Muscle of leg (tissue), 3 donors: ENCODE measurements at regions not wholly inside any gene's neighbourhood (a gene's known extent, or its start where the extent isn't known, plus 50 kb on each side); places are given as distances from the start of the nearest gene placed in this dataset.

ENCODE experiments used
- DNase-seq: peaks from one replicate; pipeline ENCODE4 v3.0.0; 2013
- H3K27ac ChIP-seq: one replicate; pipeline ENCODE4 v1.5.1; 2013; ENCODE audit warnings: mild to moderate bottlenecking, low read length, control low read depth
- H3K27me3 ChIP-seq: one replicate; pipeline ENCODE4 v1.6.1; 2013; ENCODE audit warnings: low read length; ENCODE audit not compliant: control insufficient read depth, insufficient read depth
- H3K36me3 ChIP-seq: one replicate; pipeline ENCODE4 v1.6.1; 2013; ENCODE audit warnings: low read length; ENCODE audit not compliant: control insufficient read depth, insufficient read depth
- H3K4me1 ChIP-seq: one replicate; pipeline ENCODE4 v1.6.1; 2013; ENCODE audit warnings: low read length; ENCODE audit not compliant: control insufficient read depth, insufficient read depth
- H3K4me3 ChIP-seq: one replicate; pipeline ENCODE4 v1.5.1; 2013; ENCODE audit warnings: low read length, control low read depth
- H3K9me3 ChIP-seq: replicated peaks from 2 replicates; pipeline ENCODE4 v1.6.1; 2013; ENCODE audit warnings: low read depth, low read length; ENCODE audit not compliant: control insufficient read depth
- WGBS: methylation state at CpG from one replicate; pipeline ENCODE4 v1.1.5; 2013; ENCODE audit warnings: missing lambda C conversion rate; ENCODE audit not compliant: insufficient coverage; 5-methylcytosine and 5-hydroxymethylcytosine counted together

- H3K9me3 ChIP-seq = no peaks in the 10 kb centered on the region
- H3K4me3 ChIP-seq = no peak overlapping the region
- H3K27me3 ChIP-seq = no peaks in the 10 kb centered on the region
- H3K27ac ChIP-seq = no peak overlapping the region
- H3K36me3 ChIP-seq = no peaks in the 10 kb centered on the region
- H3K4me1 ChIP-seq = no peaks in the 10 kb centered on the region
- DNase-seq = no peak
- no CpG with 5 or more reads among the region's 3 CpGs for WGBS
Observed at GRCh38 chr20:52787216-52787615, 184.9 kb upstream of the TSHZ2 start.

- Histone ChIP-seq H3K4me1 (no peaks in the 10 kb centered on the region), H3K4me3 (no peak overlapping the region), H3K27me3 (no peaks in the 10 kb centered on the region), H3K36me3 (no peaks in the 10 kb centered on the region), H3K9me3 (no peaks in the 10 kb centered on the region), H3K27ac (no peak overlapping the region)
- WGBS = no CpG with 5 or more reads among the region's 6 CpGs
- no peak for DNase-seq
Observed at GRCh38 chr20:52785679-52786078, 186.5 kb upstream of the TSHZ2 start.

- H3K36me3 ChIP-seq = no peaks in the 10 kb centered on the region
- H3K27me3 ChIP-seq = no peaks in the 10 kb centered on the region
- H3K4me3 ChIP-seq = no peak overlapping the region
- H3K27ac ChIP-seq = no peak overlapping the region
- no peaks in the 10 kb centered on the region for H3K4me1 ChIP-seq
- H3K9me3 ChIP-seq = no peaks in the 10 kb centered on the region
- DNase-seq = no peak
- WGBS = 87% methylated on average over 2 of the region's 2 CpGs
Observed at GRCh38 chr20:52783769-52784168, 188.4 kb upstream of the TSHZ2 start.

DNA sequence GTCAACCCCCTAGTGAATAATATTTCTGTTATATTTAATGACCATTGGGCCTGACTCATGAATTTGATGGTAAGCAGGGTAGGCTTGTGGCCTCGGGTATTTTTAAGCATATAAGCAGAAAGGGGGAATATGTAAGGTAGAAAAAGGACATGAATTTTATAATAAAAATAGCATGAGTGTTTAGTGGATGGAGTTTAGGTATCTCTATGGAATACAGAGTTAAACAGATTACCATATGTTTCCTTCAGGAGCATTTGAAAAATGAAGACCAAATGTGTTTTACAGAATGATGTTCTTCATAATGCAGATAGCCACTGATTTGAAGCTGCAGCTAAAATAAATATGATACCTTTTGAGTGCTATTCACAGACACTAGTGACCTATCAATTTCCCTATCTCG, 191.7 kb upstream of the TSHZ2 start:
- Histone ChIP-seq H3K27me3 (no peaks in the 10 kb centered on the region), H3K4me1 (no peaks in the 10 kb centered on the region), H3K9me3 (no peaks in the 10 kb centered on the region), H3K36me3 (no peaks in the 10 kb centered on the region), H3K27ac (no peak overlapping the region), H3K4me3 (no peak overlapping the region)
- peak; percentile 54 for DNase-seq
- WGBS = no CpG with 5 or more reads among the region's 2 CpGs

GRCh38 chr20:52779125-52779524, 193.0 kb upstream of the TSHZ2 start:
- Histone ChIP-seq H3K4me1 (no peaks in the 10 kb centered on the region), H3K4me3 (no peak overlapping the region), H3K27ac (no peak overlapping the region), H3K9me3 (no peaks in the 10 kb centered on the region), H3K27me3 (no peaks in the 10 kb centered on the region), H3K36me3 (no peaks in the 10 kb centered on the region)
- DNase-seq = no peak
- WGBS = no CpG with 5 or more reads among the region's 3 CpGs

- H3K4me3 ChIP-seq = no peak overlapping the region
- H3K36me3 ChIP-seq = no peaks in the 10 kb centered on the region
- 83% methylated on average over 3 of the region's 4 CpGs for WGBS
- no peaks in the 10 kb centered on the region for H3K27me3 ChIP-seq
- H3K4me1 ChIP-seq = no peaks in the 10 kb centered on the region
- DNase-seq = no peak
- H3K27ac ChIP-seq = no peak overlapping the region
- H3K9me3 ChIP-seq = no peaks in the 10 kb centered on the region
Observed at GRCh38 chr20:52777171-52777570, 195.0 kb upstream of the TSHZ2 start.

DNA sequence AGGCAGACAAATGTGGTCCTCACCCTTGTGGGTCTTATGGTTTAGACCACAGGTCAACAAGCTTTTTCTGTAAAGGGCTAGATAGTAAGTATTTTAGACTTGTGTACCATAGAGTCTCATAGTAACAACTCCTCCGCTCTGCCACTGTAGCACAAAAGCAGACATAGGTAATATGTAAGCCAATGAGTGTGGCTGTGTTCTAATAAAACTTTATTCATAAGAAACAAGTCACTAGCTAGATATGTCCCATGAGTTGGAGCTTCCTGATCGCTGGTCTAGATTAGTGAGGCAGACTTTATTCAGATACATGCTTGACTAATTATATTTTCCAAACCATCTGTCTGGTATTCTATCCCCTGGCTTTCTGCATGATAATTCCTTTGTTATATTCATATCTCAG, 196.4 kb upstream of the TSHZ2 start:
- Histone ChIP-seq H3K9me3 (no peaks in the 10 kb centered on the region), H3K4me1 (no peaks in the 10 kb centered on the region), H3K27ac (no peak overlapping the region), H3K4me3 (no peak overlapping the region), H3K36me3 (no peaks in the 10 kb centered on the region), H3K27me3 (no peaks in the 10 kb centered on the region)
- DNase-seq = no peak
- no CpG with 5 or more reads among the region's 2 CpGs for WGBS

GRCh38 chr20:52768694-52769093, 203.5 kb upstream of the TSHZ2 start:
- no peaks in the 10 kb centered on the region for H3K27me3 ChIP-seq
- no peak overlapping the region for H3K4me3 ChIP-seq
- H3K4me1 ChIP-seq = no peaks in the 10 kb centered on the region
- no peaks in the 10 kb centered on the region for H3K9me3 ChIP-seq
- WGBS = no CpG with 5 or more reads among the region's 6 CpGs
- no peaks in the 10 kb centered on the region for H3K36me3 ChIP-seq
- DNase-seq = no peak
- H3K27ac ChIP-seq = no peak overlapping the region

GRCh38 chr20:52766645-52767435, 205.3 kb upstream of the TSHZ2 start:
- Histone ChIP-seq H3K4me1 (no peaks in the 10 kb centered on the region), H3K9me3 (no peaks in the 10 kb centered on the region), H3K27ac (no peak overlapping the region), H3K36me3 (no peaks in the 10 kb centered on the region), H3K27me3 (no peaks in the 10 kb centered on the region), H3K4me3 (no peak overlapping the region)
- peak; percentile 49 for DNase-seq
- no CpG with 5 or more reads among the region's 7 CpGs for WGBS

DNA sequence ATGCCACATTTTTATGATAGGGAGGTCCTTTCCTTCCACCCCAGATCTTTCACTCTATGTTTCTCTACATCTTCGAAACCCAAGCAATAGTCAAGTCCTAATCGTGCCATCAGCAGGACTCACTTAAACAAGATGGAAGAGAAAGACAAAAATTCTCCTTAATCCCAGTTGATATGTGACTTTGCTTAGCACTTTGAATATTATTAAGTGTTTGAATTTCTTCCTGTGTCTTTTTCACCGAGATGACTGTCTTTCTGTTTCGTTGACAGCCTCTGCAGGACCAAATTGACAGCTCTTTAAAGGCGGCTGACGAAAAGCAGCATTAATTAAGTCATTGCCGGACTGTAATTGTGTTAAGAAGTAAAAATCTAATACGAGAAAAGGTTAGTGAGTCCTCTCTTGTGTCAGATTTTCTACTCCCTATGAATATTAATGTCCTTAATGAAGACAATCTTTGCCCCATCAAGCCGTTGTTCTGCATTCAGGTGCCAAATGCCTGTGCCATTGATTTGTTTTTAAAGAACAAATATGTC, 208.8 kb upstream of the TSHZ2 start:
- H3K4me3 ChIP-seq = no peak overlapping the region
- H3K27ac ChIP-seq = no peak overlapping the region
- no peaks in the 10 kb centered on the region for H3K4me1 ChIP-seq
- no peaks in the 10 kb centered on the region for H3K36me3 ChIP-seq
- DNase-seq = no peak
- 80% methylated on average over 1 of the region's 9 CpGs for WGBS
- no peaks in the 10 kb centered on the region for H3K27me3 ChIP-seq
- H3K9me3 ChIP-seq = no peaks in the 10 kb centered on the region
